Spleen (tissue), 7 donors: ENCODE measurements at regions not wholly inside any gene's neighbourhood (a gene's known extent, or its start where the extent isn't known, plus 50 kb on each side); places are given as distances from the start of the nearest gene placed in this dataset.
"Not testable (repeated sequence)": the region's sequence is repeated elsewhere in the genome, so short reads cannot be mapped to it uniquely, and the experiment has no call there.

Experiments used
- POLR2A ChIP-seq, 3 donors: fragments of 450-650 bp; IDR thresholded peaks; one replicate each; pipeline ENCODE4 v1.5.1; 2017; ENCODE audit warnings: antibody characterized with exemption in 3 of 3, mild to moderate bottlenecking in 1 of 3
- POLR2AphosphoS5 ChIP-seq, 3 donors: sonication (generic); formaldehyde crosslinking; IDR thresholded peaks; one replicate each; pipeline ENCODE4 v1.5.1; 2017; ENCODE audit warnings: antibody characterized with exemption in 3 of 3
- TF ChIP-seq, protein P1 (sequence below), 11 experiments: fragments of 200-600 bp in 7 of 11; fragments of 450-650 bp in 4 of 11; sonication (generic) in 4 of 11; IDR thresholded peaks in 8 of 11; conservative IDR thresholded peaks in 3 of 11; 1 replicate in 7 of 11; 2 replicates in 4 of 11; pipeline versions ENCODE4 v1.4.0 to v1.8.0; 2016 to 2021; ENCODE audit warnings: antibody characterized with exemption in 11 of 11, inconsistent platforms in 4 of 11, mild to moderate bottlenecking in 1 of 11
- donor health status: DM: no; HTN: no; CAD: no; lungs with moderate emphysema.
- donor health status: DM: no; HTN: no; CAD: no.
- donor health status: DM: no; HTN: no; CAD: no.

DNA sequence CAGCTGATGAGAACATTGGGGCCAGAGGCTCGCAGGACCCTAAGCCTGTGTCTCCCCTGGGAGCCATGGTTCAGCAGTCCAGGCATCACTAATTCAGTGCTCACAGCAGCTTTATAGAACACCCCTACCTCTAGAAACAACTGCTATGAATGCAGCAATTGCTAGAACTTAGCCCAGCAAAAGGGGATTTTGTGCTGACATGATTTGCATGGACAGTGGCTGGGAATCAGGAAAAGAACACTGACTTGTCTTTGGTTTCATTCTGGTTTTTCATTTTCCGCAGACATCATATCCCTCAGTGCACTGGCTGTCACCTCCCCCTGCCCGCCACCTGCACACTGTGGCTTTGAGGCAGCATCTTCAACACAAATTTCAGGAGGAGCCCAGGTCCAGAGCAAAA, 3964.9 kb upstream of the TPTE start:
- TF ChIP-seq, protein P1, sequence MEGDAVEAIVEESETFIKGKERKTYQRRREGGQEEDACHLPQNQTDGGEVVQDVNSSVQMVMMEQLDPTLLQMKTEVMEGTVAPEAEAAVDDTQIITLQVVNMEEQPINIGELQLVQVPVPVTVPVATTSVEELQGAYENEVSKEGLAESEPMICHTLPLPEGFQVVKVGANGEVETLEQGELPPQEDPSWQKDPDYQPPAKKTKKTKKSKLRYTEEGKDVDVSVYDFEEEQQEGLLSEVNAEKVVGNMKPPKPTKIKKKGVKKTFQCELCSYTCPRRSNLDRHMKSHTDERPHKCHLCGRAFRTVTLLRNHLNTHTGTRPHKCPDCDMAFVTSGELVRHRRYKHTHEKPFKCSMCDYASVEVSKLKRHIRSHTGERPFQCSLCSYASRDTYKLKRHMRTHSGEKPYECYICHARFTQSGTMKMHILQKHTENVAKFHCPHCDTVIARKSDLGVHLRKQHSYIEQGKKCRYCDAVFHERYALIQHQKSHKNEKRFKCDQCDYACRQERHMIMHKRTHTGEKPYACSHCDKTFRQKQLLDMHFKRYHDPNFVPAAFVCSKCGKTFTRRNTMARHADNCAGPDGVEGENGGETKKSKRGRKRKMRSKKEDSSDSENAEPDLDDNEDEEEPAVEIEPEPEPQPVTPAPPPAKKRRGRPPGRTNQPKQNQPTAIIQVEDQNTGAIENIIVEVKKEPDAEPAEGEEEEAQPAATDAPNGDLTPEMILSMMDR (IDR thresholded peaks at IDR 0.05 in 8 of 11, conservative IDR thresholded peaks at IDR 0.05 in 3 of 11) = not testable (repeated sequence)
- TF ChIP-seq POLR2A, POLR2AphosphoS5 (IDR thresholded peaks at IDR 0.05): not testable (repeated sequence)
